GM12865 (cell line): ENCODE measurements at regions not wholly inside any gene's neighbourhood (a gene's known extent, or its start where the extent isn't known, plus 50 kb on each side); places are given as distances from the start of the nearest gene placed in this dataset.

Experiments
- DNase-seq: peaks from one replicate; pipeline ENCODE4 v3.0.0; 2010; ENCODE audit warnings: low read depth
- H3K4me3 ChIP-seq: 2 replicates; pipeline ENCODE4 v1.5.1; 2011; ENCODE audit warnings: mild to moderate bottlenecking, low read depth, low read length, control low read depth
- CTCF ChIP-seq: IDR thresholded peaks from 2 replicates; pipeline ENCODE4 v1.5.1; 2011; ENCODE audit warnings: low read length, control low read depth, low read depth, inconsistent platforms; ENCODE audit not compliant: insufficient read depth; ENCODE audit errors: missing control alignments

GRCh38 chr16:5560084-5560483 lies 462.5 kb upstream of the EEF2KMT start:
- TF ChIP-seq CTCF = no peak
- DNase-seq = no peak
- H3K4me3 ChIP-seq = no peak overlapping the region

GRCh38 chr16:5557966-5558365 lies 460.4 kb upstream of the EEF2KMT start:
- DNase-seq = no peak
- TF ChIP-seq CTCF = no peak
- no peak overlapping the region for H3K4me3 ChIP-seq

DNA sequence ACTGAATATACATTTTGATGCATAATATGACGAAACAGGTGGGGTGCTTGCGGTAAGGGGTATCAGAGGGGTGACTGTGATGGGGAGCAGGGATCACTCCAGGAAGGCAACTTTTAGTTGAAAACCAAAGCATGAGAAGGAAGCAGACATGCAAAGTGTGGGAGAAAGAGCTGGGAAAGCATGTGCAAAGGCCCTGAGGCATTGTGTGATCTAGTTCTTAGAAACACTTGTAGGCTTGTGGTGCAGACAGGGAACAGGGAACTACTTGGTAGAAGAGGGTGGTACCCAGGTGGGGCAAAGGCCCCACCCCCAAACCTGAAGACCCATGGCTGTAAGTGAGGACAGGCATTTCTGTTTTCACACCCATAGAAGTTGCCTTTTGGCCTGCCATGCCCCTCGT lies 459.9 kb upstream of the EEF2KMT start:
- no peak overlapping the region for H3K4me3 ChIP-seq
- no peak for TF ChIP-seq CTCF
- no peak for DNase-seq

DNA sequence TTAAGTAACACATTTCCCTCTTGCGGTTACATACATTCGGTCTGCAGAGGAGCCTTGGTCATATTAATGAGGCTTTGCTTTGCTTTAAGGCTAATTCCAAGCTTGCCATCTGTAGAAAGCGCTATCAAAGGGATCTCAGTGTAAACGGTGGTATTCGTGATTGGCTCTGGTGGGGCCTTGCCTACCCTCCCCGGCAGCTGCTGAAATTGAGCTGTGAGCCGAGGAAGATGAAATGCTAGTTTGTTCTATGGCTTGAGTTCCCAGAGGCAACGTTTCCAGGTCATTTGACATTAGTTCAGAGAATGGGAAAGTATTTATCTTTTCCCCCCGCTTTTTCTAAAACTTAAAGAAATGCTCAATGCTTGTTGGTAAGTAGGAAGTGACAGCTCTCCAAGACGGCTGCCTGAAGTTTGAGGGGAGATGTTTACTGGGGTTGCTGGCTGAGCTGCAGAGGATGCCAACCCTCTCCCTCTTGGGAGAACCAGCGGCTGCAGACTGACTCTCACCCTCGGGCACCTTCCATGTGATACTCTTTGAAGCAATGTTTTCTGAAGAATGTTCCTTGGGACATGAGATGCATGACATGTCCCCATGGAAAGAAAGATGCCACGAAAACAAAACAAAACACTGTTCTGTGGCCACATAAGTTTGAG lies 458.7 kb upstream of the EEF2KMT start:
- DNase-seq = no peak
- H3K4me3 ChIP-seq = no peak overlapping the region
- no peak for TF ChIP-seq CTCF

- no peak for DNase-seq
- no peak for TF ChIP-seq CTCF
- no peak overlapping the region for H3K4me3 ChIP-seq
Measured at GRCh38 chr16:5551909-5552308, 454.3 kb upstream of the EEF2KMT start.

DNA sequence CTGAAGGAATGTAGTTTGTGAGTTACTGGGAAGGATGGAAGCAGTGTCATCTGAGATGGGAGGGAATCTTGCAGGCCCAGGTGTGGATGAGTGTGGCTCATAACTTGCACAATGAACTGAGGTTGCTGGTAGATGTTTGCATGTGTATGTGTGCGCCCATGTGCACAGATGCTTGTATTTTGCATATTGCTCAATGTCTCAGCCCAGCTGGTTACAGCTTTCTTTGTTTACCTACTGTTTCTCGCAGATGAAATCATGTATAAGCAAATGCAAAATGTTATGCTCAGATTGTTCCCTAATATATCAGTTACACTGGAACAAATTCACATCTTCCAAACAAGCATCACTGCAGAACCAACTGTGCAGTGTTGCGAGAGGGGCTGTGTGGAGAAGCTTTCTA lies 452.2 kb upstream of the EEF2KMT start:
- H3K4me3 ChIP-seq = no peak overlapping the region
- no peak for TF ChIP-seq CTCF
- no peak for DNase-seq

DNA sequence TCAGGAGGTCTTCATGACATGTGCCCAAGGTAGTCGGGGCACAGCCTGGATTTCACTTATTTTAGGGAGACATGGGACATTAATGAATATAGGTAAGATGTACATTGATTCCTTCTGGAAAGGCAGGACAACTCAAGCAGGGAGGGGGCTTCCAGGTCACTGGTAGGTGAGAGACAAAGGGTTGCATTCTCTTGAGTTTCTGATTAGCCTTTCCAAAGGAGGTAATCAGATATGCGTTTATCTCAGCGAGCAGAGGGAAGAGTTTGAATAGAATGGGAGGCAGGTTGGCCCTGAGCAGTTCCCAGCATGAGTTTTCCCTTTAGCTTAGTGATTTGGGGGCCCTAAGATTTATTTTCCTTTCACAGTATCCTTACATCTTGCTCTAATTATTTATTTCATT lies 443.8 kb upstream of the EEF2KMT start:
- H3K4me3 ChIP-seq = no peak overlapping the region
- DNase-seq = no peak
- no peak for TF ChIP-seq CTCF
